Type B pancreatic cell (in vitro differentiated cells): ENCODE measurements at regions not wholly inside any gene's neighbourhood (a gene's known extent, or its start where the extent isn't known, plus 50 kb on each side); places are given as distances from the start of the nearest gene placed in this dataset.

Experiments used
- DNase-seq: peaks from one replicate; pipeline ENCODE4 v3.0.0; 2021; ENCODE audit warnings: mixed read lengths; ENCODE audit not compliant: unreplicated experiment; ENCODE audit errors: extremely low spot score
- H3K27ac Mint-ChIP-seq: 2 replicates; pipeline ENCODE4 v1.8.0; 2021; ENCODE audit warnings: mild to moderate bottlenecking, mixed read lengths
- H3K27me3 Mint-ChIP-seq: 2 replicates; pipeline ENCODE4 v1.8.0; 2021; ENCODE audit warnings: mixed read lengths
- H3K36me3 Mint-ChIP-seq: 2 replicates; pipeline ENCODE4 v1.8.0; 2021; ENCODE audit warnings: mixed read lengths
- H3K4me1 Mint-ChIP-seq: one replicate; pipeline ENCODE4 v1.8.0; 2021; ENCODE audit warnings: mixed read lengths; ENCODE audit not compliant: unreplicated experiment
- H3K4me3 Mint-ChIP-seq: 2 replicates; pipeline ENCODE4 v1.8.0; 2021; ENCODE audit warnings: mild to moderate bottlenecking, mixed read lengths
- H3K9me3 Mint-ChIP-seq: 2 replicates; pipeline ENCODE4 v1.8.0; 2021; ENCODE audit warnings: mixed read lengths
- TF ChIP-seq, protein P1 (sequence below): fragments of 200-600 bp; sonication (generic); conservative IDR thresholded peaks from 2 replicates; pipeline ENCODE4 v1.5.0; 2021; ENCODE audit warnings: antibody characterized with exemption, mild to moderate bottlenecking

DNA sequence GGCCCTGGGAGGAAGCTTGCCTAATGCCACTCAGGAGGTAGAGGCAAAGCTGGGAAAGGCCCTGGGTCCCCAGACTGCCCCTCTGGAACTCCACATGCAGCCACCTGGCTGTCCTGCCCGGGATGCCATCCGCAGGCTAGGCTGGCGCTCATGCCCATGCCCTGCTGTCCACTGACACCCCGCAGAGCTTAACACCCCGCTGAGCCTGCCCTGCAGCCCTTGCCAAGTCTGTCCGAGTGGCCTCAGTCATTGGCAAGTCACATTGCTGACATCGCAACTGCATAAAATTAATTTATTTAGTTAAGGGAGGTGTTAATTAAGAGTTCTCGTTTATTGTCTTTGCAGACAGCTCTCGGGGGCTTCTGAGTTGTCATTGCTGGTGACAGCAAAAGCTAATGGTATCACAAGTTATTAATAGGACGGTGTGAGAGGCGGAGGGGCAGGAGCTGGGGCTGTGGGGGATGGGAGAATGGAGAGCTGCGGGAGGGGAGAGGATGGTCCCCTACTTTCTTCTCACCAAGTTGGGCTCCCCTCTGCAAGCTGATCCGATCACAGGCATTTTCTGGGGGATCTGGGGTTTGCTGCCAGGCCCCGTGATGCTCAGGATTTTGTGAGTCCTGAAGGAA, 55.6 kb upstream of the PCBD1 start:
- Mint-ChIP-seq H3K4me3 (no peak overlapping the region), H3K36me3 (no peaks in the 10 kb centered on the region), H3K27ac (no peak overlapping the region), H3K9me3 (no peaks in the 10 kb centered on the region), H3K27me3 (peaks cover 13% of the 10 kb centered on the region), H3K4me1 (peaks cover 20% of the 10 kb centered on the region)
- DNase-seq: no peak
- TF ChIP-seq, protein P1, sequence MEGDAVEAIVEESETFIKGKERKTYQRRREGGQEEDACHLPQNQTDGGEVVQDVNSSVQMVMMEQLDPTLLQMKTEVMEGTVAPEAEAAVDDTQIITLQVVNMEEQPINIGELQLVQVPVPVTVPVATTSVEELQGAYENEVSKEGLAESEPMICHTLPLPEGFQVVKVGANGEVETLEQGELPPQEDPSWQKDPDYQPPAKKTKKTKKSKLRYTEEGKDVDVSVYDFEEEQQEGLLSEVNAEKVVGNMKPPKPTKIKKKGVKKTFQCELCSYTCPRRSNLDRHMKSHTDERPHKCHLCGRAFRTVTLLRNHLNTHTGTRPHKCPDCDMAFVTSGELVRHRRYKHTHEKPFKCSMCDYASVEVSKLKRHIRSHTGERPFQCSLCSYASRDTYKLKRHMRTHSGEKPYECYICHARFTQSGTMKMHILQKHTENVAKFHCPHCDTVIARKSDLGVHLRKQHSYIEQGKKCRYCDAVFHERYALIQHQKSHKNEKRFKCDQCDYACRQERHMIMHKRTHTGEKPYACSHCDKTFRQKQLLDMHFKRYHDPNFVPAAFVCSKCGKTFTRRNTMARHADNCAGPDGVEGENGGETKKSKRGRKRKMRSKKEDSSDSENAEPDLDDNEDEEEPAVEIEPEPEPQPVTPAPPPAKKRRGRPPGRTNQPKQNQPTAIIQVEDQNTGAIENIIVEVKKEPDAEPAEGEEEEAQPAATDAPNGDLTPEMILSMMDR: no peak

DNA sequence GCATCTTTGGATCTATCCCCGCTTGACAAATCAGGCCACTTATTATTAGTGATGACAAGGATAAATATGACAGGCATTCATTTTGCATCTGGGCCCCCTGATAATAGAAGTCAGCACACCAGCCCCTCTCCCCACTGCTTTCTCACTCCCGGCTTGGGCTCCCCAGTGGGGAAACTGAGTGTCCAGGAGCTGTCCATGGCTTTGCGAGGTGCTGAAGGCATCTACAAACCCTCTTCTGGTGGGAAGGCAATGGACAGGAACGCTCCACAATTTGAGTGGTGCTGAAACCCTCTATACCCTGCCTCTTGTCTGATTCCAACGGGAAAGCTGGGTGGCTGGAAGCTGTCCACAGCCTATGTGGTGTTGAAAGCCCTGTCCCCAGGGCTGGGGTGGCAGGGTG, 61.7 kb upstream of the PCBD1 start:
- Mint-ChIP-seq H3K4me3 (no peak overlapping the region), H3K27me3 (peaks cover 19% of the 10 kb centered on the region), H3K36me3 (no peaks in the 10 kb centered on the region), H3K27ac (no peak overlapping the region), H3K9me3 (no peaks in the 10 kb centered on the region), H3K4me1 (peaks cover 5% of the 10 kb centered on the region)
- TF ChIP-seq, protein P1: no peak
- no peak for DNase-seq

DNA sequence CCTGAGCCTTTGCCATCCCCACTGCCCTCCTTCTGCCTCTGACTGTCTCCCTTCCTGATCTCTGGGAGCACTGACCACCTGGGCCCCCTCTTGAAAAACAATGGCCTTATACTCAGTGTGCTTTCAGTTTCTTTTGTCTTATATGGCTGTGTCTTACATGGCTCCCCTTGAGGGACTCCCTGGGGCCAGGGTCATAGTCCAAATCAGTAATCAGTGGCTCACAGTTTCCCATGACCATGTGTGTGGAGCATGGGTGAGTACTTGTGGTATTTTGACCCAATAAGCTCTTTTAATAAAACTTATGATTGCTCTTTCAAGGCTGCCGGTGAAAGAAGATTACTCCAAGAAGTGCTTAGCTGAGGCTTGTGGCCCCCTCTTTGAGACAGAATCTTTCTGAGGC, 62.4 kb upstream of the PCBD1 start:
- no peak overlapping the region for H3K27ac Mint-ChIP-seq
- DNase-seq: no peak
- peaks cover 27% of the 10 kb centered on the region for H3K27me3 Mint-ChIP-seq
- TF ChIP-seq, protein P1: no peak
- H3K9me3 Mint-ChIP-seq: no peaks in the 10 kb centered on the region
- peaks cover 5% of the 10 kb centered on the region for H3K4me1 Mint-ChIP-seq
- no peak overlapping the region for H3K4me3 Mint-ChIP-seq
- no peaks in the 10 kb centered on the region for H3K36me3 Mint-ChIP-seq

DNA sequence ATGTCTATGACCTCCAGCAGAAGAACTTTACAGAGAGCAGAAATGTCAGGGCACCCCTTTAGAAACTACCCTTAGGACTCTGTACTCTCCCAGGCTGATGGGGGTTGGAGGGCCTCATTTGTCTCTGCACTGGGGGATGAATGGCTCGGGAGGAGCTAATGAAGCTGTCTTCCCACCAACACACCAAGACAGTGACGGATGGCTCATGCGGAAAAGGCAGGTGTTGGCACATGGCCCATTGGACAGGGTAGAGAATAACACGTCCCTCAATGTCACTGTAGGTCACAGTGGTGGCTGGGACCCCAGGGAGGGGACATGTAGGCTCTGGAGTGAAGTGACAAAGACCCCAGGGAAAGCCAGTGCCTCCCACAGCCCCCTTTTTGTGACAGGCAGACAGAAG, 64.0 kb upstream of the PCBD1 start:
- Mint-ChIP-seq H3K9me3 (no peaks in the 10 kb centered on the region), H3K4me1 (peaks cover 5% of the 10 kb centered on the region), H3K27me3 (peaks cover 37% of the 10 kb centered on the region), H3K36me3 (no peaks in the 10 kb centered on the region), H3K27ac (no peak overlapping the region), H3K4me3 (no peak overlapping the region)
- no peak for DNase-seq
- TF ChIP-seq, protein P1: no peak

DNA sequence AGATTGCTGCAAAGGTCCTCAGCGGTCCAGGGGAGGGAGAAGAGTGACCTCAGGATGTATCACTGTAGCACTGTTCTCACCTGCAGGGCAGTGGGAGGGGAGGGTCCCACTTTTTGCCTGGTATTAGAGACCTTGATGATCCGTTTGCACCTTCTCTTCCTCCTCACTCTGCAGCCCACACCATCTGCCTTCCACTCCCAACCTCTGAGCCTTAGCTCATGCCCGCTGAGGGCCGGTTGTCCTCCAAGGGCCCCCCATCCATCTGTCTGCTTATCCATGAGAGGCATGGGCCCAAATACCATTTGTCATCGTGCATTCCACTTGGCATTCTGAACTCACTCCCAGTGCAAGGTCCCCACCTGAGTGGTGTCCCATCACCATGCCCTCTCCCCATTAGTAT, 64.6 kb upstream of the PCBD1 start:
- no peak overlapping the region for H3K4me3 Mint-ChIP-seq
- H3K4me1 Mint-ChIP-seq: peaks cover 5% of the 10 kb centered on the region
- no peak overlapping the region for H3K27ac Mint-ChIP-seq
- no peak for DNase-seq
- peaks cover 39% of the 10 kb centered on the region for H3K27me3 Mint-ChIP-seq
- H3K9me3 Mint-ChIP-seq: no peaks in the 10 kb centered on the region
- TF ChIP-seq, protein P1: no peak
- H3K36me3 Mint-ChIP-seq: no peaks in the 10 kb centered on the region
